Ramos (cell line): ENCODE measurements at regions not wholly inside any gene's neighbourhood (a gene's known extent, or its start where the extent isn't known, plus 50 kb on each side); places are given as distances from the start of the nearest gene placed in this dataset.

Experiments used
- in situ Hi-C: fragments of 300-500 bp; cut with MboI; formaldehyde crosslinking; loops from one replicate; pipeline ENCODE4 v1.14.3; 2022; ENCODE audit warnings: low sequenced_read_pairs; ENCODE audit not compliant: unreplicated experiment

- in situ Hi-C loops = no loop called here
These were observed 138.1 kb downstream of the LACC1 start for GRCh38 chr13:44017756-44018309.

- in situ Hi-C loops = no loop called here
These were observed 139.9 kb downstream of the LACC1 start for GRCh38 chr13:44019651-44020050.

DNA sequence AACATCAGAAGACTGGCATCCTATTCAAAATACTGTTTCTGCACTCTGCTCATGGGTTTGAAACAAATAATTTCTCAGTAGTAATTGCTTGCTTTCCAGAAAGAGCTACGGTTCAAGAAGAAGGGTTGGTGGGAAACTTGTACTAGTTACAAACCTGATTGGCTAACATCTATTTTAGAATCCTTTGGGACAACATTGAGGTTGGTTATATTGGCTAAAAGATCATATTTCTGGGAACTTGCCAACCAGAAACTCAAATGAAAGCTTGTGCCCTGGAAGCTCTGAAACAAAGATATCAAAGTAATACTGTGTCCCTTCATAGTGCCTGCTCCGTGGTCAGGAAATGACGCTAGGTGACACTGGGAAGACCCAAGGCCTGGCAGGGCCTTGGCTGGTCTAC is 141.7 kb downstream of the LACC1 start:
- in situ Hi-C loops = no loop called here

GRCh38 chr13:44022196-44022595 is 142.5 kb downstream of the LACC1 start:
- in situ Hi-C loops = no loop called here

DNA sequence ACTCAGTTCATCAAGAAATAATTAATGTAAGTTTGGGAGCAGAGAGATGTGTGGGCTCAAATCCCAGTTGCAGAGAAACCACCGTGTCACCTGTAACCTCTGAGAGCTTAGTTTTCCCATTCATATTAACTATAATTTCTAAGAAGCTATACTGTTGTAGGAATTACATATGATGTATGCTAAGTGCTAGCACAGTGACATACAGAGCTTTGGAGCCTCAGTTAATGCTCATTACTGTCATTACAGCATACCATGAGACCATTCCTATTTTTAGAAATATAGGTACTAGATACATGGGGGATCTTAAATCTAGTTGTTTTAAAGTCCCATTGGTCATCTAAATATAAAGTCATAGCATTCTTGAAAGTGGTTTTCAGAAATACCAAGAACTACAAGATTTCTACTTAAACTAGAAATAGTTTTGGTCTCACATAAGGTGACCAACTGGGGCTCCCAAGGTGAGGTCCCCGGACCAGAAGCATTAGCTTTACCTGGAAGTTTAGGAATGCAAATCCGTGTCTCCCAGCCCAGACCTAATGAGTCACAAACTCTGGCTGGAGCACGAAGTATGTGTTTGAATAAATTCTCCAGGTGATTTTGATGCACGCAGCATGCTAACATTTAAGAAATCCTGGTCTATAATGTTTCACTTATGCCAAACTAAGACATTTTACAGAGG is 144.6 kb downstream of the LACC1 start:
- in situ Hi-C loops = no loop called here

GRCh38 chr13:44024846-44025195 is 145.1 kb downstream of the LACC1 start:
- in situ Hi-C loops = no loop called here

DNA sequence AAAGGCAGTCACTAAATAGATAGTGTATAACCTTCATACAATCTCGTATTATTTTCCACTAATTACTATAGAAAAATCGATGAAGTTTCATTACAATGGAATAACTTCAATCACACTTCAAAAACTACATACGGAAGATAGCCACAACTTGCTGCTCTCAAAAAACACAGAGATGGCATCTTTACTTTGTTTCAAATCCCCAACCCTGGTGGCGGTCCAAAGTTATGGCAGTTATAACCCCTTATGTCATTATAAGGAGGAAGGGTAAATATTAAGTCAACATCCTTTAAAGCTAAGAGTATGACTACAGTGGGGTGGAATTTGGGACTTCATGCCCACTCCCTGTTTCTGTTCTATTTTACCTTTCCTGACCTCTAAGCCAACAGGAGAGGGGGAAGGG is 146.5 kb downstream of the LACC1 start:
- in situ Hi-C loops = no loop called here

DNA sequence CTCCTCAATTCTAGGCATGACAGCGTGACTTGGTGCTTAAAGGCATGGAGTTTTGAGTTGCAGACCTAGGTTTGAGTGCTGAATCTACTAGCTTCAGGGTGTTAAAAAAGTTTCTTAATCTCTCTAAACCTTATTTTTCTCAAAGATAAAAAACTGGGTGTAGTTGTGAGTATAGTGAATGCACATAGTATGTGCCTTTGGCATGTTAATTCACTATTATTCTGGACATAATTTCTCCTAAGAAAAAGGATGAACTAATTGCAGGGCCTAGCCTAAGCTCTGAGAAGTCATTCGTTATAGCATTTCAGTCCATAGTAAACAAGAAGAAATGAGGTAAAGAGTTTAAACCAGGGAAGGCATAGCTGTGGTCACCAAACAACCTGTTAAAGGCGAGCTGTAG is 149.0 kb downstream of the LACC1 start:
- in situ Hi-C loops = no loop called here

- in situ Hi-C loops = no loop called here
These were observed 150.9 kb downstream of the LACC1 start for GRCh38 chr13:44030615-44031014.

- in situ Hi-C loops = no loop called here
These were observed 151.9 kb downstream of the LACC1 start for GRCh38 chr13:44031555-44031954.

GRCh38 chr13:44032802-44033201 is 153.1 kb downstream of the LACC1 start:
- in situ Hi-C loops = no loop called here

DNA sequence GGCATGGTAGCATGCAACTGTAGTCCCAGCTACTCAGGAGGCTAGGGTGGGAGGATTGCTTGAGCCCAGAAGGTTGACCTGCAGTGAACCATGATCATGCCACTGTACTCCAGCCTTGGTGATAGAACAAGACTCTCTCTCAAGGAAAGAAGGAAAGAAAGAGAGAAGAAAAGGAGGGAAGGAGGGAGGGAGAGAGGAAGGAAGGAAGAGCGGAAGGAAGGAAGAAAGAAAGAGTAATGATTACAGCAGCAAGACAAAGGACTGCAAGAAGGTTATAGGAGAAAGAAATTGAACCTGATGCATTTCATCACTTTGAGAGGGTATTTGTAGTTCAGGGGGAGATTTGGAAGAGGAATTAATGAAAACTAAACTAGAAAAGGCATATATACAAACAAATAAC is 155.7 kb downstream of the LACC1 start:
- in situ Hi-C loops = no loop called here

- in situ Hi-C loops = no loop called here
These were observed 160.5 kb downstream of the LACC1 start for GRCh38 chr13:44040070-44040817.

DNA sequence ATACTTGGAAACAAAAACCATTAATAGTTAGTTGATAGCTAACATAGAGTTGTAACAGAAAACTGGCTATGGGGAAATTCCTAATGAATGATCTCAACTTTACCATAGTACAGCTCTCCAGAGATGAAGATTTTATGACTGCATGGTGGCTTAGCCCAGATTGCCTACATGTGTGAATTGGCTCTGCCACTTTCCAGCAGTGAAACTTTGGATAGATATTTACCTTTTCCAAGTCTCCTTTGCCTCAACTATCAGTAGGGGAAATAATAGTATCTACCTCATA is 161.1 kb downstream of the LACC1 start:
- in situ Hi-C loops = no loop called here

GRCh38 chr13:44044547-44045179 is 165.0 kb downstream of the LACC1 start:
- in situ Hi-C loops = no loop called here

- in situ Hi-C loops = no loop called here
These were observed 165.5 kb downstream of the LACC1 start for GRCh38 chr13:44045180-44045562.

GRCh38 chr13:44046428-44046827 is 166.7 kb downstream of the LACC1 start:
- in situ Hi-C loops = no loop called here

DNA sequence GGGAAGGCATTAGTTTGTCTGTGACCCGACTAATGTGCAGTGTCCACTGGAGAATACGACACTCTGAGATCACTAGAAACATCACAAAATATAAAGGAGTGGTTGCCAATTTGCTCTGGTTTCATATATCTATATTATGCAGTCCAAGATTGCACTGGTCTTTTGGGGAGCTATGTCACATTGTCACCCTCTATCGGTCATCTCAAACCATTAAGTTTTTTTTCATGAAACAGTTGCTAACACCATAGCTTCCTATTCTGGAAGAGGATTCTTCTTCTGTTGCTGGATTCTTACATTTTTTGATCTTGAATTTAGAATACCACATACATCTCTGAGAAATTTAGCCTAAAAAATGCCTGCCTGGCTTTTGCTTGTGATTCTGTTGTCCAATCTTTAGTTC is 168.6 kb downstream of the LACC1 start:
- in situ Hi-C loops = no loop called here

DNA sequence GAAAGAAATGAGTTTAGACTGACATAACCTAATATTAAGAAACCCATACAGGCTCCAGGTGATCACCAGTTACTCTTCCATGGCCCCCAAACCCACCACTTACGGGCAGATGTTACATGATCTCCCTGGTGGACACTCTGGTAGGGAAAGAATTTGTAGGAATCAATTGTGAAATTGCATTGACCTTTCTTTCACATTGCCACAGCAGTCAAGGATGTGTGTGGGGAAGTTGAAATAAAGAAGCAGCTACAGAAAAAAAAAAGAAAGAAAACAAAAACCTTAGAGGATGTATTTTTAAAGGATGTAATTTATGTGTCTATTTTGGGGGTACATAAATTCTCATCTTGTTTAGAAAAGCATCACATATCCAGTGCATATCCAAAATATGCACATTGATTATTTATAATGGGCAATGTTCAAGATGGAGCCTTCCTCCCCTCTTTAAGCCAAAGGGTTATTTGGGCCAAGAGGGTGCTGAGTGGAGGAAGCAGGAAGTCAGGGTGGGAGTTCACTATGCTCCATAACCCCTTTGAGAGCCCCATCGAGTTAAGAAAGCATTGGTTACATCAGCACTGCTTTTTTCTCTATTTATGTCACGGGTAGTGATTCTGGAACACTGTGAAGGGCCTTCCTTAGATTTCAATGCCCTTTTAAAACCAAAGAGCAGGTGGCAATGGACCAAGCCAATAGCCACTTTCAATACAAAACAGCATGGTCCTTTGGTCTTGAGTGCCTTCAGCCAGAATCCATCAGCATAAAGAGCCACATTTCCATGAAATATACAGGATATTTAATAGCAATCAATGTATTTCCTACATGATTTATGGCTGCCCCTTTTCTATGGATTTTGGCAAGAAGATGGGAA is 169.6 kb downstream of the LACC1 start:
- in situ Hi-C loops = no loop called here

DNA sequence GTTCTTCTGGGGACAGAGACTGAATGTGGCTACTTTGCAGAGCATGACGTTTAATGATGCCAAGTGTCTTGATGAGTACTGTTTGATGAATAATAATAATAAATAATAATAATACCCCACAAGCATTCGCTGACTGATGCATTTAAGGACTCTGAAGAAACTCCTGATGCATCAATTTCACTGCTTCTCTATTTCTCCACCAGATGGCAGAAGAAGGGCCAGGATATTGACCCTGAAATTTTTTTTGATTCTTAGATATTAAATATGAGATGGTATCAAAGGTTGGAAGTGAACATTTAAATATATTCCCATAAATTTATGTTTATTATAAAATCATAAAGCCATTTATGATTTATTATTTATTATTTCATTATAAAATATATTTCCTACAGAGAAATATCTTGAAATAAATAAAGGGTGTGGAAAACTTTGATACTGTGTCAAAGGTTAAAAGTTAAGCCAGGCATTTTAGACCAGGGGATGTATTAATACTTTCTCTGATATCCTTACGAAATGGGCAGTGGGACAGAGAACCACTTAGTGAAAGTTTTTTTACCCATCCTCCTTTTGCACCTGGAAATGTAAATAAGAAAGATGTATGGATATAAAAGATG is 170.9 kb downstream of the LACC1 start:
- in situ Hi-C loops = loop anchor here (10.0 kb wide), 1 partner anchor 384 kb away; no protein-coding TSS in a partner anchor
